ENCODE measurements at regions not wholly inside any gene's neighbourhood (a gene's known extent, or its start where the extent isn't known, plus 50 kb on each side); places are given as distances from the start of the nearest gene placed in this dataset.
"Not testable (repeated sequence)": the region's sequence is repeated elsewhere in the genome, so short reads cannot be mapped to it uniquely, and the experiment has no call there.

- TF ChIP-seq MAX (IDR thresholded peaks at IDR 0.05; ENCODE audit: insufficient read depth, insufficient read length) (no peak), CTCF (IDR thresholded peaks at IDR 0.05; ENCODE audit: extremely low read depth in 1 of 2, insufficient read depth in 1 of 2, low read depth in 1 of 2, low read length in 2 of 2) (no peak), GATA2 (IDR thresholded peaks at IDR 0.05; ENCODE audit: insufficient read depth, insufficient read length, low read depth, low read length) (no peak), FOS (IDR thresholded peaks at IDR 0.05; ENCODE audit: borderline replicate concordance, insufficient read depth, low read length) (no peak), POLR2AphosphoS5 (IDR thresholded peaks at IDR 0.05; ENCODE audit: insufficient read depth, low read depth, low read length) (no peak), POLR2A (IDR thresholded peaks at IDR 0.05; ENCODE audit: low read depth, low read length) (no peak), JUN (IDR thresholded peaks at IDR 0.05; ENCODE audit: borderline replicate concordance, insufficient read depth, insufficient read length, low read depth) (no peak), EZH2 (IDR thresholded peaks at IDR 0.05; ENCODE audit: borderline replicate concordance, low read depth, low read length, severe bottlenecking) (no peak), MYC (IDR thresholded peaks at IDR 0.05; ENCODE audit: low read depth, low read length) (no peak)
- DNase-seq (ENCODE audit: low read depth, low spot score) (no peak), FAIRE-seq (no peak)
- CTCF ChIA-PET = no interaction called here
- H3K4me3 ChIP-seq (replicated peaks in 1 of 3; ENCODE audit: insufficient read depth in 1 of 3, low read depth in 1 of 3, low read length in 3 of 3) = no peak overlapping the region
- dilution Hi-C loops (cut with MboI; ENCODE audit: extremely low pct_ligation_motif_present, low sequenced_read_pairs) = no loop called here
- H3K27ac ChIP-seq (ENCODE audit: insufficient read depth, low read depth, low read length) = no peak overlapping the region
- no peaks in the 10 kb centered on the region for H3K79me2 ChIP-seq (ENCODE audit: control insufficient read depth, insufficient read depth, low read length)
- no peak overlapping the region for H3K4me2 ChIP-seq (ENCODE audit: insufficient read depth, low read length)
- no peak overlapping the region for H2AFZ ChIP-seq (ENCODE audit: low read depth, low read length)
- no peak overlapping the region for H3K9ac ChIP-seq (replicated peaks; ENCODE audit: extremely low read depth, insufficient read depth, low read length)
- intact Hi-C loops (cut with micrococcal nuclease) = no loop called here
- no peaks in the 10 kb centered on the region for H3K27me3 ChIP-seq (ENCODE audit: control insufficient read depth in 2 of 2, insufficient read depth in 2 of 2, low read length in 2 of 2)
- no peaks in the 10 kb centered on the region for H3K9me3 ChIP-seq (replicated peaks; ENCODE audit: control insufficient read depth, insufficient read depth, low read length)
- BruUV-seq (replicated peaks) = no TSS peak
- H3K9me1 ChIP-seq (replicated peaks; ENCODE audit: control insufficient read depth, extremely low read depth, insufficient read depth, low read length) = no peaks in the 10 kb centered on the region
- no peaks in the 10 kb centered on the region for H4K20me1 ChIP-seq (replicated peaks; ENCODE audit: control insufficient read depth, extremely low read depth, insufficient read depth, low read length)
- H3K36me3 ChIP-seq (ENCODE audit: control insufficient read depth in 2 of 2, extremely low read depth in 1 of 2, insufficient read depth in 2 of 2, low read length in 2 of 2) = no peaks in the 10 kb centered on the region
- POLR2A ChIA-PET = no interaction called here
- no peaks in the 10 kb centered on the region for H3K4me1 ChIP-seq (ENCODE audit: control insufficient read depth, extremely low read depth, insufficient read depth, low read length)
These were observed 453.4 kb upstream of the SPTLC3 start for GRCh38 chr20:12555369-12555768.

- H3K9ac ChIP-seq (replicated peaks; ENCODE audit: extremely low read depth, insufficient read depth, low read length); H3K79me2 ChIP-seq (ENCODE audit: control insufficient read depth, insufficient read depth, low read length); BruUV-seq (replicated peaks); H3K4me3 ChIP-seq (replicated peaks in 1 of 3; ENCODE audit: insufficient read depth in 1 of 3, low read depth in 1 of 3, low read length in 3 of 3); H3K9me3 ChIP-seq (replicated peaks; ENCODE audit: control insufficient read depth, insufficient read depth, low read length); H3K4me2 ChIP-seq (ENCODE audit: insufficient read depth, low read length); CTCF ChIA-PET; H4K20me1 ChIP-seq (replicated peaks; ENCODE audit: control insufficient read depth, extremely low read depth, insufficient read depth, low read length); H2AFZ ChIP-seq (ENCODE audit: low read depth, low read length); DNase-seq (ENCODE audit: low read depth, low spot score); FAIRE-seq; H3K27ac ChIP-seq (ENCODE audit: insufficient read depth, low read depth, low read length); H3K4me1 ChIP-seq (ENCODE audit: control insufficient read depth, extremely low read depth, insufficient read depth, low read length); intact Hi-C loops (cut with micrococcal nuclease); H3K36me3 ChIP-seq (ENCODE audit: control insufficient read depth in 2 of 2, extremely low read depth in 1 of 2, insufficient read depth in 2 of 2, low read length in 2 of 2); dilution Hi-C loops (cut with MboI; ENCODE audit: extremely low pct_ligation_motif_present, low sequenced_read_pairs); H3K9me1 ChIP-seq (replicated peaks; ENCODE audit: control insufficient read depth, extremely low read depth, insufficient read depth, low read length); POLR2A ChIA-PET; H3K27me3 ChIP-seq (ENCODE audit: control insufficient read depth in 2 of 2, insufficient read depth in 2 of 2, low read length in 2 of 2): not testable (repeated sequence)
These were observed 452.9 kb upstream of the SPTLC3 start for GRCh38 chr20:12555849-12556248.
